Neural cell (in vitro differentiated cells): ENCODE measurements at regions not wholly inside any gene's neighbourhood (a gene's known extent, or its start where the extent isn't known, plus 50 kb on each side); places are given as distances from the start of the nearest gene placed in this dataset.
A peak's percentile ranks its signal among the peaks of the same experiment; 100 is the strongest.

ENCODE experiments used
- H2AFZ ChIP-seq: fragments of 200-600, 300-800 bp; sonication (generic), shearing (Covaris generic); 2 replicates; pipeline ENCODE4 v1.6.0; 2014; ENCODE audit warnings: low read depth, mild to moderate bottlenecking, antibody characterized with exemption, low read length, moderate library complexity
- H3F3A ChIP-seq: fragments of 200-600 bp; shearing (Covaris generic); 2 replicates; pipeline ENCODE4 v1.6.1; 2016; ENCODE audit warnings: mild to moderate bottlenecking, moderate library complexity, mixed read lengths, antibody characterized with exemption, low read length; ENCODE audit not compliant: insufficient read depth, poor library complexity, severe bottlenecking
- H3K27ac ChIP-seq: fragments of 200-600, 300-800 bp; sonication (generic), shearing (Covaris generic); 2 replicates; pipeline ENCODE4 v1.5.1; 2014; ENCODE audit warnings: mild to moderate bottlenecking, low read length, moderate library complexity
- H3K27me3 ChIP-seq: fragments of 300-800, 200-600 bp; sonication (generic), shearing (Covaris generic); 2 replicates; pipeline ENCODE4 v1.6.0; 2014; ENCODE audit warnings: mild to moderate bottlenecking, low read depth, low read length, moderate library complexity; ENCODE audit not compliant: insufficient read depth
- H3K36me3 ChIP-seq: fragments of 300-800, 200-600 bp; sonication (generic), shearing (Covaris generic); 2 replicates; pipeline ENCODE4 v1.5.1; 2014; ENCODE audit warnings: mild to moderate bottlenecking, antibody characterized with exemption, low read length, moderate library complexity; ENCODE audit not compliant: insufficient read depth
- H3K4me2 ChIP-seq: fragments of 300-800, 200-600 bp; sonication (generic), shearing (Covaris generic); 2 replicates; pipeline ENCODE4 v1.6.0; 2014; ENCODE audit warnings: mild to moderate bottlenecking, low read length
- H3K4me3 ChIP-seq: fragments of 300-800, 200-600 bp; sonication (generic), shearing (Covaris generic); 2 replicates; pipeline ENCODE4 v1.5.1; 2014; ENCODE audit warnings: mild to moderate bottlenecking, low read length, moderate library complexity
- H3K79me2 ChIP-seq: fragments of 200-600 bp; shearing (Covaris generic); replicated peaks from 2 replicates; pipeline ENCODE4 v1.6.0; 2014; ENCODE audit warnings: mild to moderate bottlenecking, low read length, moderate library complexity; ENCODE audit not compliant: insufficient read depth
- H3K9ac ChIP-seq: fragments of 300-800, 200-600 bp; sonication (generic), shearing (Covaris generic); 2 replicates; pipeline ENCODE4 v1.6.1; 2016; ENCODE audit warnings: mild to moderate bottlenecking, low read length, mixed read lengths
- H3K9me2 ChIP-seq: fragments of 200-600 bp; shearing (Covaris generic); 2 replicates; pipeline ENCODE4 v1.6.1; 2016; ENCODE audit warnings: mild to moderate bottlenecking, low read length, mixed read lengths; ENCODE audit not compliant: insufficient read depth
- H3K9me3 ChIP-seq: fragments of 200-600, 300-800 bp; sonication (generic), shearing (Covaris generic); 2 replicates; pipeline ENCODE4 v1.6.1; 2016; ENCODE audit warnings: mild to moderate bottlenecking, mixed run types, low read length, moderate library complexity, mixed read lengths
- H4K20me1 ChIP-seq: fragments of 200-600 bp; shearing (Covaris generic); 2 replicates; pipeline ENCODE4 v1.6.1; 2016; ENCODE audit warnings: mild to moderate bottlenecking, mixed run types; ENCODE audit not compliant: insufficient read depth
- EP300 ChIP-seq: fragments of 450-650 bp; conservative IDR thresholded peaks from 2 replicates; pipeline ENCODE4 v1.6.1; 2014; ENCODE audit warnings: antibody characterized with exemption, mild to moderate bottlenecking, moderate library complexity; ENCODE audit not compliant: poor library complexity, severe bottlenecking
- EZH2 ChIP-seq: fragments of 200-600, 300-800 bp; shearing (Covaris generic), sonication (generic); IDR thresholded peaks from 2 replicates; pipeline ENCODE4 v1.6.1; 2014; ENCODE audit warnings: antibody characterized with exemption, low read length, borderline replicate concordance, mild to moderate bottlenecking; ENCODE audit not compliant: insufficient read depth, poor library complexity, severe bottlenecking
- MXI1 ChIP-seq: fragments of 450-650 bp; conservative IDR thresholded peaks from 2 replicates; pipeline ENCODE4 v1.6.1; 2014; ENCODE audit warnings: antibody characterized with exemption, mild to moderate bottlenecking; ENCODE audit not compliant: poor library complexity, severe bottlenecking
- POLR2AphosphoS5 ChIP-seq: IDR thresholded peaks from 2 replicates; pipeline ENCODE4 v1.6.1; 2012
- RAD21 ChIP-seq: fragments of 450-650 bp; conservative IDR thresholded peaks from 2 replicates; pipeline ENCODE4 v1.6.1; 2014; ENCODE audit warnings: antibody characterized with exemption, mild to moderate bottlenecking, moderate library complexity
- REST ChIP-seq: IDR thresholded peaks from 2 replicates; pipeline ENCODE4 v1.6.1; 2012; ENCODE audit warnings: borderline replicate concordance
- SMC3 ChIP-seq: fragments of 450-650 bp; conservative IDR thresholded peaks from 2 replicates; pipeline ENCODE4 v1.6.1; 2014; ENCODE audit warnings: antibody characterized with exemption, mild to moderate bottlenecking, moderate library complexity; ENCODE audit not compliant: poor library complexity
- TAF1 ChIP-seq: IDR thresholded peaks from 2 replicates; pipeline ENCODE4 v1.6.1; 2012; ENCODE audit warnings: low read depth
- TF ChIP-seq, protein P1 (sequence below): fragments of 450-650 bp; IDR thresholded peaks from 2 replicates; pipeline ENCODE4 v1.5.1; 2014; ENCODE audit warnings: antibody characterized with exemption, mild to moderate bottlenecking, moderate library complexity; ENCODE audit not compliant: poor library complexity, severe bottlenecking

- H4K20me1 ChIP-seq: no peaks in the 10 kb centered on the region
- no peak overlapping the region for H3K4me3 ChIP-seq
- no peaks in the 10 kb centered on the region for H3K9me2 ChIP-seq
- no peaks in the 10 kb centered on the region for H3K36me3 ChIP-seq
- H3K79me2 ChIP-seq: no peaks in the 10 kb centered on the region
- no peak overlapping the region for H3K9ac ChIP-seq
- no peak overlapping the region for H3K4me2 ChIP-seq
- no peak overlapping the region for H3K27ac ChIP-seq
- H2AFZ ChIP-seq: no peak overlapping the region
- H3K9me3 ChIP-seq: no peaks in the 10 kb centered on the region
- H3K27me3 ChIP-seq: no peaks in the 10 kb centered on the region
- no peaks in the 10 kb centered on the region for H3F3A ChIP-seq
- TF ChIP-seq RAD21 (no peak), EZH2 (no peak), TAF1 (no peak), MXI1 (no peak), POLR2AphosphoS5 (no peak), EP300 (no peak), SMC3 (no peak), REST (no peak)
- TF ChIP-seq, protein P1, sequence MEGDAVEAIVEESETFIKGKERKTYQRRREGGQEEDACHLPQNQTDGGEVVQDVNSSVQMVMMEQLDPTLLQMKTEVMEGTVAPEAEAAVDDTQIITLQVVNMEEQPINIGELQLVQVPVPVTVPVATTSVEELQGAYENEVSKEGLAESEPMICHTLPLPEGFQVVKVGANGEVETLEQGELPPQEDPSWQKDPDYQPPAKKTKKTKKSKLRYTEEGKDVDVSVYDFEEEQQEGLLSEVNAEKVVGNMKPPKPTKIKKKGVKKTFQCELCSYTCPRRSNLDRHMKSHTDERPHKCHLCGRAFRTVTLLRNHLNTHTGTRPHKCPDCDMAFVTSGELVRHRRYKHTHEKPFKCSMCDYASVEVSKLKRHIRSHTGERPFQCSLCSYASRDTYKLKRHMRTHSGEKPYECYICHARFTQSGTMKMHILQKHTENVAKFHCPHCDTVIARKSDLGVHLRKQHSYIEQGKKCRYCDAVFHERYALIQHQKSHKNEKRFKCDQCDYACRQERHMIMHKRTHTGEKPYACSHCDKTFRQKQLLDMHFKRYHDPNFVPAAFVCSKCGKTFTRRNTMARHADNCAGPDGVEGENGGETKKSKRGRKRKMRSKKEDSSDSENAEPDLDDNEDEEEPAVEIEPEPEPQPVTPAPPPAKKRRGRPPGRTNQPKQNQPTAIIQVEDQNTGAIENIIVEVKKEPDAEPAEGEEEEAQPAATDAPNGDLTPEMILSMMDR: no peak
Observed at GRCh38 chr18:47755102-47755456, 175.4 kb downstream of the SMAD2 start.

- H3K4me2 ChIP-seq: no peak overlapping the region
- H3K27me3 ChIP-seq: no peaks in the 10 kb centered on the region
- no peak overlapping the region for H3K4me3 ChIP-seq
- no peaks in the 10 kb centered on the region for H3K36me3 ChIP-seq
- H3K9me3 ChIP-seq: no peaks in the 10 kb centered on the region
- no peak overlapping the region for H3K27ac ChIP-seq
- no peak overlapping the region for H2AFZ ChIP-seq
- H3K9me2 ChIP-seq: no peaks in the 10 kb centered on the region
- H3K79me2 ChIP-seq: no peaks in the 10 kb centered on the region
- TF ChIP-seq, protein P1: peak; percentile 49
- no peak for TF ChIP-seq EP300
- no peak for TF ChIP-seq EZH2
- H4K20me1 ChIP-seq: no peaks in the 10 kb centered on the region
- H3F3A ChIP-seq: no peaks in the 10 kb centered on the region
- H3K9ac ChIP-seq: no peak overlapping the region
Observed at GRCh38 chr18:47754311-47755101, 176.0 kb downstream of the SMAD2 start.
